Activated CD4-positive, alpha-beta T cell treated with anti-CD3 and anti-CD28 coated beads, Interleukin-2, Interleukin-4, amounts not matched to agents 100 ng/mL and 50 ng/mL, durations not matched to agents 16 hours and 8 hours (primary cell): ENCODE measurements at regions not wholly inside any gene's neighbourhood (a gene's known extent, or its start where the extent isn't known, plus 50 kb on each side); places are given as distances from the start of the nearest gene placed in this dataset.
"Not testable (repeated sequence)": the region's sequence is repeated elsewhere in the genome, so short reads cannot be mapped to it uniquely, and the experiment has no call there.

Experiments used
- DNase-seq: peaks from one replicate; pipeline ENCODE4 v3.0.0-alpha.2; 2020; ENCODE audit warnings: low spot score

- DNase-seq, result no peak
Observed at GRCh38 chr3:95627697-95628096, 1186.7 kb upstream of the EPHA6 start.

- DNase-seq, result no peak
Observed at GRCh38 chr3:95629802-95630201, 1184.6 kb upstream of the EPHA6 start.

- no peak for DNase-seq
Observed at GRCh38 chr3:95645291-95645690, 1169.1 kb upstream of the EPHA6 start.

- DNase-seq, result no peak
Observed at GRCh38 chr3:95654570-95655362, 1159.6 kb upstream of the EPHA6 start.

- DNase-seq, result no peak
Observed at GRCh38 chr3:95655363-95655986, 1158.9 kb upstream of the EPHA6 start.

- no peak for DNase-seq
Observed at GRCh38 chr3:95670765-95671164, 1143.6 kb upstream of the EPHA6 start.

- no peak for DNase-seq
Observed at GRCh38 chr3:95673215-95673614, 1141.2 kb upstream of the EPHA6 start.

GRCh38 chr3:95705786-95706418 lies 1108.5 kb upstream of the EPHA6 start:
- DNase-seq, result peak; percentile 7

GRCh38 chr3:95707268-95707667 lies 1107.1 kb upstream of the EPHA6 start:
- DNase-seq, result no peak

- no peak for DNase-seq
Observed at GRCh38 chr3:95710684-95711083, 1103.7 kb upstream of the EPHA6 start.

GRCh38 chr3:95711789-95712188 lies 1102.6 kb upstream of the EPHA6 start:
- DNase-seq, result no peak

- no peak for DNase-seq
Observed at GRCh38 chr3:95715128-95715527, 1099.3 kb upstream of the EPHA6 start.

- DNase-seq, result no peak
Observed at GRCh38 chr3:95717048-95717447, 1097.3 kb upstream of the EPHA6 start.

GRCh38 chr3:95718168-95718567 lies 1096.2 kb upstream of the EPHA6 start:
- no peak for DNase-seq

GRCh38 chr3:95719481-95719880 lies 1094.9 kb upstream of the EPHA6 start:
- DNase-seq, result no peak

- DNase-seq, result no peak
Observed at GRCh38 chr3:95721938-95722337, 1092.5 kb upstream of the EPHA6 start.

GRCh38 chr3:95725770-95726169 lies 1088.6 kb upstream of the EPHA6 start:
- DNase-seq, result no peak

- no peak for DNase-seq
Observed at GRCh38 chr3:95731753-95732152, 1082.6 kb upstream of the EPHA6 start.

GRCh38 chr3:95733336-95733735 lies 1081.1 kb upstream of the EPHA6 start:
- DNase-seq, result no peak

- DNase-seq, result no peak
Observed at GRCh38 chr3:95738045-95738444, 1076.3 kb upstream of the EPHA6 start.

GRCh38 chr3:95744896-95745295 lies 1069.5 kb upstream of the EPHA6 start:
- not testable (repeated sequence) for DNase-seq

GRCh38 chr3:95750097-95750496 lies 1064.3 kb upstream of the EPHA6 start:
- DNase-seq, result no peak

- DNase-seq, result no peak
Observed at GRCh38 chr3:95751509-95751908, 1062.9 kb upstream of the EPHA6 start.
